ENCODE measurements at regions not wholly inside any gene's neighbourhood (a gene's known extent, or its start where the extent isn't known, plus 50 kb on each side); places are given as distances from the start of the nearest gene placed in this dataset.

DNA sequence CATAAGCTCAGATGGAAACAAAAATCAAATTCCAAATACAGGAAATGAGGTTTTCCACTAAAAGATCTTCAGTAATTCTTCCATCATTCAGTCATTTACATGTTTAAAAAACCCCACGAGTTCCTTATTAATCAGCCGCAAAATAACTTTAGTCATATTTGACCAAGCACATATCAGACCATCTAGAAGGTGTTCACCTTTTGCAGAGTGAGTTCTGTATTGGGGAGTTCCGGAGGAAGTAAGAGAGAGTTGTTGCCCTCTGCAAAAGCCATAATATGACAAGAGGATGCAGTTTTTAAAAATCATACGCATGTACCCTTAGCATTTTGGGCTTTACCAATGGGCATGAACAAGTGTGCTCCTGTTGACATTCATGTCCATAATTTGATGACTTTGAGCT, 61.6 kb downstream of the CCR1 start:
- H3K36me3 ChIP-seq (ENCODE audit: control insufficient read depth in 3 of 3, insufficient read depth in 3 of 3, low read length in 3 of 3), result no peaks in the 10 kb centered on the region
- no peak overlapping the region for H3K9ac ChIP-seq (ENCODE audit: low read depth in 1 of 3, low read length in 3 of 3)
- H3K9me3 ChIP-seq (ENCODE audit: control insufficient read depth in 3 of 3, low read length in 3 of 3), result no peaks in the 10 kb centered on the region
- no peak overlapping the region for H3K27ac ChIP-seq (ENCODE audit: low read depth, low read length)
- H3K4me1 ChIP-seq (ENCODE audit: control insufficient read depth in 3 of 3, insufficient read depth in 3 of 3, low read length in 3 of 3), result no peaks in the 10 kb centered on the region
- H3K27me3 ChIP-seq (ENCODE audit: control insufficient read depth in 3 of 3, insufficient read depth in 3 of 3, low read length in 3 of 3), result no peaks in the 10 kb centered on the region
- H3K4me3 ChIP-seq (ENCODE audit: low read length in 3 of 3), result no peak overlapping the region

DNA sequence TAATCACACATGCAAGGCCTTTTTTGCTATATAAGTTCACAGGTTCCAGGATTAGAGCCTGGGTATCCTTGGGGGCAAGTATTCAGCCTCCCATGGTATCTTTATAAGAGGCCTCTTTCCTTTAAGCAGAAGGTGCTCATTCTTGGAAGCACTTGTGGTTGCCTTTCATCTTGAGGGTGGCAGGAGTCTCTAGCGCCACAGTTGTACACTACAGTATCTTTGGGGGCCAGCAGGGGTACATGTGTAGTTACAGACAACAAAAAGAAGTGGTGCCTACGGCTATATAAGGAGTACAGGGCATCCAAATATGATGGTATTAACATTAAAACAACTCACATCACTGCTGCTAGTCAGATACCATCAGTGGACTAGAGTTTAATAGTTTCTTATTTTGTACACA, 62.1 kb downstream of the CCR1 start:
- Histone ChIP-seq H3K36me3 (ENCODE audit: control insufficient read depth in 3 of 3, insufficient read depth in 3 of 3, low read length in 3 of 3) (no peaks in the 10 kb centered on the region), H3K4me1 (ENCODE audit: control insufficient read depth in 3 of 3, insufficient read depth in 3 of 3, low read length in 3 of 3) (no peaks in the 10 kb centered on the region), H3K9ac (ENCODE audit: low read depth in 1 of 3, low read length in 3 of 3) (no peak overlapping the region), H3K27me3 (ENCODE audit: control insufficient read depth in 3 of 3, insufficient read depth in 3 of 3, low read length in 3 of 3) (no peaks in the 10 kb centered on the region), H3K9me3 (ENCODE audit: control insufficient read depth in 3 of 3, low read length in 3 of 3) (no peaks in the 10 kb centered on the region), H3K27ac (ENCODE audit: low read depth, low read length) (no peak overlapping the region), H3K4me3 (ENCODE audit: low read length in 3 of 3) (no peak overlapping the region)

DNA sequence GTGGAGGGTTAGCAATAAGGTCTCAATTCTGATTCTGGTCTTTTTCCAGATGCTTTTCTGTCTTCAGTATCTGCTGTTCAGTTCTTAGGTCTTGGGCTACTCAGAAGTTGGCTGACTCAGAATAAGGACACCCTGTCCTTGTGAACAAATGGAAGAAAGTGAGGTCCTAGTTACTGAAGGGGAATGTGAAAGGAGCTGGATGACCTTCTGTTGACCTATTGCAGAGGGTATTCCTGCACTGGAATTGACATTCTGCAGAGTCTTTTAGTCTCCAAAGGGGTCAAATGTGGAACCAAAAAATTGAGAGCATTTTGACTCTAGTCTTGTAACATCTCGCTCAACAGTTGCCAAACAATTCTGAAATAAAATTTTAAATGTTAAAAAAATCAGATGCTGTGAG, 63.0 kb downstream of the CCR1 start:
- no peaks in the 10 kb centered on the region for H3K27me3 ChIP-seq (ENCODE audit: control insufficient read depth in 3 of 3, insufficient read depth in 3 of 3, low read length in 3 of 3)
- H3K36me3 ChIP-seq (ENCODE audit: control insufficient read depth in 3 of 3, insufficient read depth in 3 of 3, low read length in 3 of 3), result no peaks in the 10 kb centered on the region
- H3K4me1 ChIP-seq (ENCODE audit: control insufficient read depth in 3 of 3, insufficient read depth in 3 of 3, low read length in 3 of 3), result no peaks in the 10 kb centered on the region
- no peak overlapping the region for H3K9ac ChIP-seq (ENCODE audit: low read depth in 1 of 3, low read length in 3 of 3)
- H3K4me3 ChIP-seq (ENCODE audit: low read length in 3 of 3), result no peak overlapping the region
- no peaks in the 10 kb centered on the region for H3K9me3 ChIP-seq (ENCODE audit: control insufficient read depth in 3 of 3, low read length in 3 of 3)
- no peak overlapping the region for H3K27ac ChIP-seq (ENCODE audit: low read depth, low read length)

DNA sequence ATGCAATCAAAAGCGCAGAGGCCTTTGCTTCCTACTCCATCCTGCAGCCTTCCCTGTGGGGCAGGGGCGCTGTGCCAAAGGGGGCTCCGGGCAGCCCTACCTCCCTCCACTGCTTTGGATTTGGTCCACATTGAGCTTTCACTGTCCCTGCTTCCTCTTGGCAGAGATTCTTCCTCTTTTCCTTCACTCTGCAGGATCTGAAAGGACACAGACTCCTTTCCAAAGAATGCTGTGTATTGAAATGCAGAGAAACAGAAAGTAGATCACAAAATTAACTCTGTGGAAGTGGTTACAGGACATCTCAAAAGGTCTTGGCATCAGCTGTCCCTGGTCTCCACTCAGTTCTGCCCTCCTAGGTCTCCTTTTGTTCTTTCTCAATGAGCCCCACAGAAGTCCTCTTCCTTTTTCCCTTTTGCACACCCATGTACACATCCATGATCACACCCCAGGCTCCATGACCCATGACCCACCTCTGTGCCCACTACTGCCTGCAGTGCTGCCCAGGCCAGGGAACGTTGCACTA, 64.1 kb downstream of the CCR1 start:
- no peak overlapping the region for H3K27ac ChIP-seq (ENCODE audit: low read depth, low read length)
- H3K27me3 ChIP-seq (ENCODE audit: control insufficient read depth in 3 of 3, insufficient read depth in 3 of 3, low read length in 3 of 3), result no peaks in the 10 kb centered on the region
- no peak overlapping the region for H3K9ac ChIP-seq (ENCODE audit: low read depth in 1 of 3, low read length in 3 of 3)
- H3K4me3 ChIP-seq (ENCODE audit: low read length in 3 of 3), result no peak overlapping the region
- H3K9me3 ChIP-seq (ENCODE audit: control insufficient read depth in 3 of 3, low read length in 3 of 3), result no peaks in the 10 kb centered on the region
- no peaks in the 10 kb centered on the region for H3K4me1 ChIP-seq (ENCODE audit: control insufficient read depth in 3 of 3, insufficient read depth in 3 of 3, low read length in 3 of 3)
- H3K36me3 ChIP-seq (ENCODE audit: control insufficient read depth in 3 of 3, insufficient read depth in 3 of 3, low read length in 3 of 3), result no peaks in the 10 kb centered on the region

DNA sequence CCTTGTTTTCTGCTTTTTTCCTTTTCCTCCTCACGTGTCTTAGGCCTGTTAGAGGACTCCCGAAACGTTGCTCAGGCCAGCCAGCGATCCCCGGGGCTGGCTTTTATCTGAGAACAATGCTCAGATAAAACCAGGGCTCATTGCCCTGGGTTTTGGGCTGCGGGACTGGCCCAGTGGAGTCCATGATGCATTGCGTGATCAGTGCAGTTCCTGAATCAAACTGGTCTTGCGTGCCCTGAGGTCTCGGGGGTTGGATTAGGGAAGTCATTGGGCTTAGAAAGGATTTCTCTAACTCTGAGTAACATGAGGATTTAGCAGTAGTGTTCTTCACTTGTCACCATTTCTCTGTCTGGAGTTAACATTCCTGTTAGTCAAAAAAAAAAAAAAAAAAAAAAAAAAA, 66.3 kb downstream of the CCR1 start:
- Histone ChIP-seq H3K4me3 (ENCODE audit: low read length in 3 of 3) (no peak overlapping the region), H3K36me3 (ENCODE audit: control insufficient read depth in 3 of 3, insufficient read depth in 3 of 3, low read length in 3 of 3) (no peaks in the 10 kb centered on the region), H3K27ac (ENCODE audit: low read depth, low read length) (no peak overlapping the region), H3K27me3 (ENCODE audit: control insufficient read depth in 3 of 3, insufficient read depth in 3 of 3, low read length in 3 of 3) (no peaks in the 10 kb centered on the region), H3K4me1 (ENCODE audit: control insufficient read depth in 3 of 3, insufficient read depth in 3 of 3, low read length in 3 of 3) (no peaks in the 10 kb centered on the region), H3K9me3 (ENCODE audit: control insufficient read depth in 3 of 3, low read length in 3 of 3) (no peaks in the 10 kb centered on the region), H3K9ac (ENCODE audit: low read depth in 1 of 3, low read length in 3 of 3) (no peak overlapping the region)

DNA sequence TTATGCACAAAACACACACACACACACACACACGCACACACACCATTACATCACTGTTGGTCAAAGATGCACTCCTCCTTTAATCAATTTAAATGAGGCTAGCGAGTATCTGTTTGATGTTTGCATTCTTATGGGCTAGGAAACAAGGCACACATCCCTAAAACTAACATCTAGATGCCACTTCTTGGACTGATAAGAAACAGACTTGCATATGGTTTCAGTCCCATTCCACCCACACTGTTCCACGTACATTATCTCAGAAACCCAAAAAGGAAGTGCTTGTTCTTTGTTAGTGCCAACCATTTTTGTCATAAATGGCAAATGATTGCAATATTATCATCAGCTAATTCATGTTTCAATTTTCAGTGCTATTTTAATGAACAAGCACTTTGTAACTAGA, 69.5 kb downstream of the CCR1 start:
- Histone ChIP-seq H3K4me1 (ENCODE audit: control insufficient read depth in 3 of 3, insufficient read depth in 3 of 3, low read length in 3 of 3) (no peaks in the 10 kb centered on the region), H3K36me3 (ENCODE audit: control insufficient read depth in 3 of 3, insufficient read depth in 3 of 3, low read length in 3 of 3) (no peaks in the 10 kb centered on the region), H3K27ac (ENCODE audit: low read depth, low read length) (no peak overlapping the region), H3K4me3 (ENCODE audit: low read length in 3 of 3) (no peak overlapping the region), H3K27me3 (ENCODE audit: control insufficient read depth in 3 of 3, insufficient read depth in 3 of 3, low read length in 3 of 3) (no peaks in the 10 kb centered on the region), H3K9me3 (ENCODE audit: control insufficient read depth in 3 of 3, low read length in 3 of 3) (no peaks in the 10 kb centered on the region), H3K9ac (ENCODE audit: low read depth in 1 of 3, low read length in 3 of 3) (no peak overlapping the region)

DNA sequence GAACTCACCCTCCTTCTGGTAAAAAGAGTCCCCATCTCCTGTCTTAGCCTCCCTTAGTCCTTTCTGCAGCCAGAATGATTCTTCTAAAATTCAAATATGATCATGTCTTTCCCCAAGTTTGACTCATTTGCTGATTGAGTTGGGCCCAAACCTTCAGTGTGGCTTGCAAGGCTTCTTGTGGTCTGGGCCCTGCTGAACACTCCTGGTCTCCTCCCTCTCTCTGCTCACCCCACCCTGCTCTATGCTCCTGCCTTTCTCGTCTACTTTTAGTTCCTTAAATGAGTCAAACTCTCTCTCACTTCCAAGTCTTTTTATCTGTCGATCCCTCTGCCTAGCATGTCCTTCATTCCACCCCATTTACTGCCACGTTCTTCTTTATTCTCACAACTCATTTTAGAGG, 72.6 kb downstream of the CCR1 start:
- Histone ChIP-seq H3K36me3 (ENCODE audit: control insufficient read depth in 3 of 3, insufficient read depth in 3 of 3, low read length in 3 of 3) (no peaks in the 10 kb centered on the region), H3K9me3 (ENCODE audit: control insufficient read depth in 3 of 3, low read length in 3 of 3) (no peaks in the 10 kb centered on the region), H3K27ac (ENCODE audit: low read depth, low read length) (no peak overlapping the region), H3K4me3 (ENCODE audit: low read length in 3 of 3) (no peak overlapping the region), H3K9ac (ENCODE audit: low read depth in 1 of 3, low read length in 3 of 3) (no peak overlapping the region), H3K4me1 (ENCODE audit: control insufficient read depth in 3 of 3, insufficient read depth in 3 of 3, low read length in 3 of 3) (peaks cover 0 to 13% (median 0%) of the 10 kb centered on the region in 3 donors), H3K27me3 (ENCODE audit: control insufficient read depth in 3 of 3, insufficient read depth in 3 of 3, low read length in 3 of 3) (no peaks in the 10 kb centered on the region)

DNA sequence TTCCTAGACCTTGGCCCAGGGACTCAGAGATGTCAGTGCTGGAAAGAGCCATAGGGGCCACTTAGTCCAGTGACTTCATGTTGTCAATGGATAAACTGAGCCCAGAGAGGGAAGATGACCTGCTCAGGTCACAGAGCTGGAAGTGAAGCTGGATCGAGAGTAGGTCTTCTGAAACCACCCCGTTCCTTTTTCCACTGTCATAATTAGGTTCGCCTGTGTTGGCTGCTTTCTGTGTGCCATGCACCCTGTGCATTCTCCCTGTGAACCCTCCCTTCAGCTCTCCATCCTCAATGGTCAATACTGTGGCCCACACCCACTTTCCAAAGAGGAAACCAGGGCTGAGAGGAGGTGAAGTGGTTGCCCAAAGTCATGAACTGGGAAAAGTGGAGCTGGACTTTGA, 74.8 kb downstream of the CCR1 start:
- peaks cover 0 to 17% (median 2%) of the 10 kb centered on the region in 3 donors for H3K4me1 ChIP-seq (ENCODE audit: control insufficient read depth in 3 of 3, insufficient read depth in 3 of 3, low read length in 3 of 3)

DNA sequence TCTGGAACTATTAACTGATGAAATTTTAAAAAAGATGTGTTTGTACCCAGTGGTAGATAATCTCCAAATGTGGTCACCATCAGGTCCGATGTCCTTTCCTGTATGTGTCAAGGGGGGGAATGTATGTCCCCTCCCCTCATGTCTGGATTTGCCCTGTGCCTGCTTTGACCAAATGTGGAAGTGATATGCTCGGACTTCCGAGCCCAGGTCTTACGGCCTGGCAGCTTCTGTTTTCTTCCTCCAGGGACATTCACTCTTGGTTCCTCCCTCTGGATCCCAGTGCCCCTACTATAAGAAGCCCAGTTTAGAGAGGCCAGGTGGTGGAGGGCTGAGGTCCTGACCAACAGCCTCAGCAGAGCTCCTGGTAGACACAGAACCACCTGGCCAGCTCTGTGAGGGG, 75.5 kb downstream of the CCR1 start:
- H3K4me3 ChIP-seq (ENCODE audit: low read length in 3 of 3), result no peak overlapping the region
- peaks cover 0 to 17% (median 2%) of the 10 kb centered on the region in 3 donors for H3K4me1 ChIP-seq (ENCODE audit: control insufficient read depth in 3 of 3, insufficient read depth in 3 of 3, low read length in 3 of 3)
- H3K36me3 ChIP-seq (ENCODE audit: control insufficient read depth in 3 of 3, insufficient read depth in 3 of 3, low read length in 3 of 3), result no peaks in the 10 kb centered on the region
- H3K27me3 ChIP-seq (ENCODE audit: control insufficient read depth in 3 of 3, insufficient read depth in 3 of 3, low read length in 3 of 3), result no peaks in the 10 kb centered on the region
- H3K9ac ChIP-seq (ENCODE audit: low read depth in 1 of 3, low read length in 3 of 3), result no peak overlapping the region
- H3K27ac ChIP-seq (ENCODE audit: low read depth, low read length), result no peak overlapping the region
- H3K9me3 ChIP-seq (ENCODE audit: control insufficient read depth in 3 of 3, low read length in 3 of 3), result no peaks in the 10 kb centered on the region

More for the DNA sequence above, 74.8 kb downstream of the CCR1 start:
- no peaks in the 10 kb centered on the region for H3K36me3 ChIP-seq (ENCODE audit: control insufficient read depth in 3 of 3, insufficient read depth in 3 of 3, low read length in 3 of 3)
- no peaks in the 10 kb centered on the region for H3K9me3 ChIP-seq (ENCODE audit: control insufficient read depth in 3 of 3, low read length in 3 of 3)
- no peaks in the 10 kb centered on the region for H3K27me3 ChIP-seq (ENCODE audit: control insufficient read depth in 3 of 3, insufficient read depth in 3 of 3, low read length in 3 of 3)
- no peak overlapping the region for H3K4me3 ChIP-seq (ENCODE audit: low read length in 3 of 3)
- H3K27ac ChIP-seq (ENCODE audit: low read depth, low read length), result no peak overlapping the region
- H3K9ac ChIP-seq (ENCODE audit: low read depth in 1 of 3, low read length in 3 of 3), result no peak overlapping the region

DNA sequence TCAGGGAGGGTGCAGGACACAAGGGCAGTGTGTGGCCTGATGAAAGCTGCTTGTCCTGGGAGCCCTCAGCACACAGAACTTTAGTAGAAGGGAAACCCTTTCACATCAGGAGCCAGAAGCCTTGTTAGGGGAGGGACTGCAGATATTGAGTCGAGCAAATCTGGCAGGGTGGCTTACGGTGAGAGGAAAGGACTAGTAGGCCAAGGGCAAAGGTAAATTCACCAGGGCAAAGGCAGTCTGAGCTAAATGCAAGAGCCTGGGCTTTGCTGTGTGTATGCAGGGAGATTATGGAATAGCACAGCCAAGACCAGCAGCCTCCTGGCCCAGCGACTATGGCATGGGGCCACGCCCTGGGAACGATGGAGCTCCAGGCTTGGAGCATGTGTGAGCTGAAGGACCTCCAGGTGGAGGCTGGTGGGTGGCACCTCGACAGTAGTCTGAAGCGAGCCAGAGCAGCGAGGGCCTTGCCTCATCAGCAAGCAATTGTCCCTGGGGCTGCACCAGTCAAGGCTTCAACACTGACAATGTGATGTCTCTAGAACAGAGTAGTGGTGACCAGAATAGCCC, 76.1 kb downstream of the CCR1 start:
- H3K9ac ChIP-seq (ENCODE audit: low read depth in 1 of 3, low read length in 3 of 3), result no peak overlapping the region
- no peak overlapping the region for H3K4me3 ChIP-seq (ENCODE audit: low read length in 3 of 3)
- no peaks in the 10 kb centered on the region for H3K27me3 ChIP-seq (ENCODE audit: control insufficient read depth in 3 of 3, insufficient read depth in 3 of 3, low read length in 3 of 3)
- peaks cover 0 to 17% (median 2%) of the 10 kb centered on the region in 3 donors for H3K4me1 ChIP-seq (ENCODE audit: control insufficient read depth in 3 of 3, insufficient read depth in 3 of 3, low read length in 3 of 3)
- H3K36me3 ChIP-seq (ENCODE audit: control insufficient read depth in 3 of 3, insufficient read depth in 3 of 3, low read length in 3 of 3), result no peaks in the 10 kb centered on the region
- H3K27ac ChIP-seq (ENCODE audit: low read depth, low read length), result no peak overlapping the region
- no peaks in the 10 kb centered on the region for H3K9me3 ChIP-seq (ENCODE audit: control insufficient read depth in 3 of 3, low read length in 3 of 3)
